GM12878 (cell line): ENCODE measurements at regions not wholly inside any gene's neighbourhood (a gene's known extent, or its start where the extent isn't known, plus 50 kb on each side); places are given as distances from the start of the nearest gene placed in this dataset.

Experiments used
- CREB1 ChIP-seq: IDR thresholded peaks from 2 replicates; pipeline ENCODE4 v1.6.1; 2012; ENCODE audit warnings: low read depth, mild to moderate bottlenecking, inconsistent platforms
- E2F8 ChIP-seq: fragments of 450-650 bp; IDR thresholded peaks from 2 replicates; pipeline ENCODE4 v1.6.1; 2018; ENCODE audit warnings: mild to moderate bottlenecking, low read depth, moderate library complexity; ENCODE audit not compliant: partially characterized antibody
- FOXK2 ChIP-seq: fragments of 450-650 bp; IDR thresholded peaks from 2 replicates; pipeline ENCODE4 v1.6.1; 2017; ENCODE audit warnings: mild to moderate bottlenecking, moderate library complexity
- IKZF1 ChIP-seq: fragments of 450-650 bp; conservative IDR thresholded peaks from 2 replicates; pipeline ENCODE4 v1.6.1; 2017; ENCODE audit warnings: antibody characterized with exemption, mild to moderate bottlenecking
- SMAD5 ChIP-seq: IDR thresholded peaks from 2 replicates; pipeline ENCODE4 v1.6.1; 2016; ENCODE audit warnings: antibody characterized with exemption, low read depth
- USF1 ChIP-seq: IDR thresholded peaks from 2 replicates; pipeline ENCODE4 v1.6.1; 2011; ENCODE audit warnings: borderline replicate concordance, low read depth, mild to moderate bottlenecking, moderate library complexity, mixed read lengths, low read length; ENCODE audit not compliant: insufficient read depth; ENCODE audit errors: extremely low read length
- ZBTB40 ChIP-seq: fragments of 450-650 bp; IDR thresholded peaks from 2 replicates; pipeline ENCODE4 v1.6.1; 2016; ENCODE audit warnings: mild to moderate bottlenecking, moderate library complexity, borderline replicate concordance
- TF ChIP-seq, protein P1 (sequence below): fragments of 150-350 bp; IDR thresholded peaks from 2 replicates; pipeline ENCODE4 v1.6.1; 2014; ENCODE audit warnings: mild to moderate bottlenecking, low read depth, low read length

DNA sequence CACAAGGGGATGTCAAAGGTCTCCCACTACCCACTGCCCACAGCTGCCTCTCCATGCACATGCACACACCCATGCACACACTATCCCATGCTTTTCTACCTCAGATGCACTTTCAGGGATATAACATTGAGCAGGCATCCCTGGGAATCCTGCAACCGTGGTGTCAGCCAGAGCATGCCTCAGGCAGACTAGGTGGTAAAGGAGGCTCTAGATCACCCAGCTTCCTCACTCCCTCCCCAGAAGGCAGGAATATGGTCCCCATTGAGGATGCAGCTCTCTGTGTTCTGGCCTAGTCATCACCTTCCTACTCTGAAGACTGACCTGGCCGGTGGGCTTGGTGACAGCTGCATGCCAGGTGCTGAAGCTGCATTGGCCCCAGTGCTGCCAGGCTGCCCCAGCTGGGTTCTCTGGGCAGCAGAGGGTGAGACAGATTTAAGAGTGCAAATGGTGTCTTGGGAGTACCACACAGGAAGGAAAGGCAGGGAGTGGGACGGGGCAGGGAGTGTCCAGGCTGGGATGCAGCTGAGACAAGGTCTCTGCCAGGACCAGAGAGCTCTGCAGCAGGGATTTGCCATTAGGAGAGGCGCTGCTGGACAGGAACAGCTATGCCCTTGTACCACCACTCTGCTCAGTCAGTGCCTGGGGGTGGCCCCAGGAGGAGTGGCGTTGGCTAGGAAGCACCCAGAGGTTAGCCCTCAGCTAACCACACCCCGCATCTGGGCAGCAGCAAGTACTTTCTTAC, 53.4 kb upstream of the GDF10 start (continued):
- TF ChIP-seq ZBTB40 (no peak), E2F8 (no peak), CREB1 (no peak), SMAD5 (no peak), FOXK2 (no peak), USF1 (no peak), IKZF1 (no peak)
- TF ChIP-seq, protein P1, sequence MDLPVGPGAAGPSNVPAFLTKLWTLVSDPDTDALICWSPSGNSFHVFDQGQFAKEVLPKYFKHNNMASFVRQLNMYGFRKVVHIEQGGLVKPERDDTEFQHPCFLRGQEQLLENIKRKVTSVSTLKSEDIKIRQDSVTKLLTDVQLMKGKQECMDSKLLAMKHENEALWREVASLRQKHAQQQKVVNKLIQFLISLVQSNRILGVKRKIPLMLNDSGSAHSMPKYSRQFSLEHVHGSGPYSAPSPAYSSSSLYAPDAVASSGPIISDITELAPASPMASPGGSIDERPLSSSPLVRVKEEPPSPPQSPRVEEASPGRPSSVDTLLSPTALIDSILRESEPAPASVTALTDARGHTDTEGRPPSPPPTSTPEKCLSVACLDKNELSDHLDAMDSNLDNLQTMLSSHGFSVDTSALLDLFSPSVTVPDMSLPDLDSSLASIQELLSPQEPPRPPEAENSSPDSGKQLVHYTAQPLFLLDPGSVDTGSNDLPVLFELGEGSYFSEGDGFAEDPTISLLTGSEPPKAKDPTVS, result no peak
